A549 (cell line): ENCODE measurements at regions not wholly inside any gene's neighbourhood (a gene's known extent, or its start where the extent isn't known, plus 50 kb on each side); places are given as distances from the start of the nearest gene placed in this dataset.

Experiments used
- CTCF ChIP-seq: fragments of >200 bp; sonication (Bioruptor Twin); formaldehyde crosslinking; IDR thresholded peaks from 3 replicates; pipeline ENCODE4 v1.5.1; 2016
- HDAC2 ChIP-seq: fragments of 200-600 bp; sonication (generic); IDR thresholded peaks from 2 replicates; pipeline ENCODE4 v1.6.1; 2016
- HMGXB4 ChIP-seq: fragments of 250-450 bp; sonication (Bioruptor Pico); IDR thresholded peaks from 2 replicates; pipeline ENCODE4 v1.5.0; 2021; ENCODE audit warnings: mild to moderate bottlenecking, moderate library complexity, borderline replicate concordance
- JUN ChIP-seq, 2 experiments: fragments of >200 bp; sonication (Bioruptor Twin); formaldehyde crosslinking; IDR thresholded peaks; 2 replicates in 1 of 2; 3 replicates in 1 of 2; pipeline ENCODE4 v1.6.1; 2016 to 2017
- KDM5A ChIP-seq: fragments of 200-600 bp; sonication (generic); IDR thresholded peaks from 2 replicates; pipeline ENCODE4 v1.6.1; 2016; ENCODE audit warnings: antibody characterized with exemption, mild to moderate bottlenecking
- MAX ChIP-seq: IDR thresholded peaks from 2 replicates; pipeline ENCODE4 v1.6.1; 2012
- MYC ChIP-seq: IDR thresholded peaks from 2 replicates; pipeline ENCODE4 v1.6.1; 2012; ENCODE audit warnings: mild to moderate bottlenecking, inconsistent platforms, low read length, improper control_type of control experiment, borderline replicate concordance
- POLR2A ChIP-seq: IDR thresholded peaks from 2 replicates; pipeline ENCODE4 v1.6.1; 2012; ENCODE audit warnings: mild to moderate bottlenecking, low read length
- ZSCAN20 ChIP-seq: fragments of 250-450 bp; sonication (Bioruptor Pico); IDR thresholded peaks from 2 replicates; pipeline ENCODE4 v1.8.0; 2022; ENCODE audit warnings: mild to moderate bottlenecking, moderate library complexity

- no peak for TF ChIP-seq MYC
- TF ChIP-seq KDM5A: no peak
- no peak for TF ChIP-seq CTCF
- no peak for TF ChIP-seq HDAC2
- no peak for TF ChIP-seq POLR2A
- TF ChIP-seq MAX: no peak
- TF ChIP-seq JUN (IDR thresholded peaks at IDR 0.05): no peak
- no peak for TF ChIP-seq ZSCAN20
- no peak for TF ChIP-seq HMGXB4 (CRISPR knock-in tag)
Measured at GRCh38 chr12:90250042-90250441, 541.4 kb upstream of the ATP2B1 start.
